ENCODE measurements at regions not wholly inside any gene's neighbourhood (a gene's known extent, or its start where the extent isn't known, plus 50 kb on each side); places are given as distances from the start of the nearest gene placed in this dataset.

GRCh38 chr5:93071710-93072109 is 509.3 kb downstream of the NR2F1-AS1 start:
- TF ChIP-seq FOS (IDR thresholded peaks at IDR 0.05; ENCODE audit: borderline replicate concordance, extremely low read depth, insufficient read length) (no peak), CBX3 (IDR thresholded peaks at IDR 0.05; ENCODE audit: borderline replicate concordance, low read depth) (no peak), FOXM1 (IDR thresholded peaks at IDR 0.05; ENCODE audit: low read depth, low read length) (no peak), BHLHE40 (IDR thresholded peaks at IDR 0.05; ENCODE audit: borderline replicate concordance in 1 of 2, low read depth in 2 of 2, low read length in 1 of 2) (no peak)

Measured in GM12878 (cell line).